Neural crest cell (in vitro differentiated cells): ENCODE measurements at regions not wholly inside any gene's neighbourhood (a gene's known extent, or its start where the extent isn't known, plus 50 kb on each side); places are given as distances from the start of the nearest gene placed in this dataset.

Experiments used
- DNase-seq: peaks from one replicate; pipeline ENCODE4 v3.0.0; 2021; ENCODE audit warnings: low read depth, mixed read lengths, low spot score
- H3K27ac Mint-ChIP-seq: one replicate; pipeline ENCODE4 v1.8.0; 2021; ENCODE audit warnings: mild to moderate bottlenecking, mixed read lengths; ENCODE audit not compliant: unreplicated experiment
- H3K27me3 Mint-ChIP-seq: 2 replicates; pipeline ENCODE4 v1.8.0; 2021; ENCODE audit warnings: low read depth, mild to moderate bottlenecking, mixed read lengths
- H3K36me3 Mint-ChIP-seq: 2 replicates; pipeline ENCODE4 v1.8.0; 2021; ENCODE audit warnings: low read depth, mild to moderate bottlenecking, mixed read lengths
- H3K4me1 Mint-ChIP-seq: 2 replicates; pipeline ENCODE4 v1.8.0; 2021; ENCODE audit warnings: mixed read lengths
- H3K4me3 Mint-ChIP-seq: one replicate; pipeline ENCODE4 v1.8.0; 2021; ENCODE audit warnings: mild to moderate bottlenecking, mixed read lengths
- H3K9me3 Mint-ChIP-seq: 2 replicates; pipeline ENCODE4 v1.8.0; 2021; ENCODE audit warnings: mixed read lengths
- CTCF ChIP-seq: fragments of 200-600 bp; sonication (generic); conservative IDR thresholded peaks from 2 replicates; pipeline ENCODE4 v1.5.0; 2021; ENCODE audit warnings: antibody characterized with exemption, mild to moderate bottlenecking

GRCh38 chr10:65847436-65848230, 1078.2 kb upstream of the LRRTM3 start:
- peaks cover 7% of the 10 kb centered on the region for H3K9me3 Mint-ChIP-seq
- H3K4me3 Mint-ChIP-seq: no peak overlapping the region

GRCh38 chr10:65858841-65859240, 1067.0 kb upstream of the LRRTM3 start:
- no peak overlapping the region for H3K4me3 Mint-ChIP-seq

More at GRCh38 chr10:65847436-65848230, 1078.2 kb upstream of the LRRTM3 start:
- no peaks in the 10 kb centered on the region for H3K4me1 Mint-ChIP-seq
- no peak overlapping the region for H3K27ac Mint-ChIP-seq
- DNase-seq: no peak
- H3K27me3 Mint-ChIP-seq: no peaks in the 10 kb centered on the region
- H3K36me3 Mint-ChIP-seq: no peaks in the 10 kb centered on the region
- TF ChIP-seq CTCF: no peak

GRCh38 chr10:65861249-65861648, 1064.6 kb upstream of the LRRTM3 start:
- Mint-ChIP-seq H3K27me3 (no peaks in the 10 kb centered on the region), H3K4me3 (no peak overlapping the region), H3K4me1 (no peaks in the 10 kb centered on the region), H3K9me3 (no peaks in the 10 kb centered on the region), H3K27ac (no peak overlapping the region), H3K36me3 (no peaks in the 10 kb centered on the region)
- no peak for TF ChIP-seq CTCF
- DNase-seq: no peak

More at GRCh38 chr10:65858841-65859240, 1067.0 kb upstream of the LRRTM3 start:
- no peak for DNase-seq
- no peak overlapping the region for H3K27ac Mint-ChIP-seq
- H3K9me3 Mint-ChIP-seq: peaks cover 3% of the 10 kb centered on the region
- H3K27me3 Mint-ChIP-seq: no peaks in the 10 kb centered on the region
- no peaks in the 10 kb centered on the region for H3K36me3 Mint-ChIP-seq
- TF ChIP-seq CTCF: no peak
- no peaks in the 10 kb centered on the region for H3K4me1 Mint-ChIP-seq
